ENCODE measurements at regions not wholly inside any gene's neighbourhood (a gene's known extent, or its start where the extent isn't known, plus 50 kb on each side); places are given as distances from the start of the nearest gene placed in this dataset.

DNA sequence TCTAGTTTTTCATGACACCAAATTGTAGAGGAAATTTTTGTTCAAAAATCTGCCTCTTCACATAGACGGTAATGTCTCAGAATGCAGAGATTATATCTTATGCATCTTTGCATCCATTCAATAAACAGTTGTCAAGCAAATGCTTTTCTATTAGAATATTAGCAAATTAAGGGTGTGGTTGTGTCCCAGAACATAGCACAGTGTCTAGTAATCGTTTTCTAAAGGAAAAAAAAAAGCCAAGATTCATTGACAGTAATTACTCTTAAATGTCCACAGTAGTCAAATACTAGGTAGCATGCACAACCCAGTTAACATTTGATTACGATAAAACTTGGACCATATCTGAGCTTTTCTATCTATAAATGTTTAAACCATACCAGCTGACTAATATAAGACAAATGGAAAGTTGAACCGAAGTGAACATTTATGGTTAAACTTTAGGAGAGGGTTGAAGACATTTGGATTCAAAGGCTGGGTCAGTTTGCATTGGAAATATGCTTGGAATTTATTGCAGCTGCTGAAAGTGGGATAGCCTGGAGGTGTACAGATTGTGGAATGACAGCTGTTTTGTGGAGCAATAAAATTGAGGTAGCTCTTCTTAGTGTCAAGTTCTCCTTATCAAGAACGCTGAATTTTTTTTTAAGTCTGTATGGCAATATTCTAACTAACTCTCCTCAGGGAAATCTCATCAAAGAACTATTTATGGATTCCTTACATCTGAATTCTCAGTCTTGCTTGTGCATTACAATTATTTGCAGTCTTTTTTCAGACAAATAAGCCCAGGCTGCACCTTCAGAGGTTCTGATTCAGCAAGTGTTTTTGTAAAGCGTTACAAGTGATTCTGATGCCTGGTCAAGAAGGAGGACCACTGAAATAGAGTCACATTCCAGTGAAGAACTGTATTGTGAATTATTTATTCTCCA lies 66.7 kb upstream of the ATP2B1 start:
- Mint-ChIP-seq H3K4me3 (no peak overlapping the region), H3K27ac (no peak overlapping the region), H3K9me3 (peaks cover 9% of the 10 kb centered on the region), H3K27me3 (ENCODE audit: low read depth, poor library complexity) (peaks cover 3% of the 10 kb centered on the region), H3K36me3 (ENCODE audit: low read depth) (no peaks in the 10 kb centered on the region), H3K4me1 (no peaks in the 10 kb centered on the region)
- DNase-seq, result no peak
- no peak for TF ChIP-seq CTCF (IDR thresholded peaks at IDR 0.05)

DNA sequence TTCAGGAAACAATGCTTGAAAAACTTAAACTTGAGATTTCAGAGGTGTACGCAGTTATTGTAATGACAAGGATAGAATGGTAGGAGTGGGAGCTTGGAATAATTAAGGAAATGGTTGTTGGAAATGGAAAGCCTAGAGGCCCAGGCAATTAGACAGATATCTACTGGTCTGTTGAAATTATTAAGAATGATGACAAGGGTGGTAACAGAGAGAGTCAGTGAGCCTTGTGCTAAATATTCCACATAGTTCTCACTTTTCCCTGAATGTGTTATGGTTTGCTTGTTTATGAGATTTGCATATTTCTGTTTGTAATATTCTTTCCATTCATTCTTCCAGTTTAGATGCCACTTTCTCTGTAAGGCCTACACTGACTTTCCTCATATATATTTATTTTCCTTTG lies 66.0 kb upstream of the ATP2B1 start:
- H3K4me1 Mint-ChIP-seq, result no peaks in the 10 kb centered on the region
- no peak overlapping the region for H3K27ac Mint-ChIP-seq
- H3K4me3 Mint-ChIP-seq, result no peak overlapping the region
- DNase-seq, result no peak
- TF ChIP-seq CTCF (IDR thresholded peaks at IDR 0.05), result no peak
- H3K9me3 Mint-ChIP-seq, result peaks cover 9% of the 10 kb centered on the region
- H3K36me3 Mint-ChIP-seq (ENCODE audit: low read depth), result no peaks in the 10 kb centered on the region
- peaks cover 3% of the 10 kb centered on the region for H3K27me3 Mint-ChIP-seq (ENCODE audit: low read depth, poor library complexity)

- Mint-ChIP-seq H3K36me3 (ENCODE audit: low read depth) (no peaks in the 10 kb centered on the region), H3K4me1 (no peaks in the 10 kb centered on the region), H3K9me3 (peaks cover 4% of the 10 kb centered on the region)
Measured at GRCh38 chr12:89770391-89770790, 61.8 kb upstream of the ATP2B1 start.

DNA sequence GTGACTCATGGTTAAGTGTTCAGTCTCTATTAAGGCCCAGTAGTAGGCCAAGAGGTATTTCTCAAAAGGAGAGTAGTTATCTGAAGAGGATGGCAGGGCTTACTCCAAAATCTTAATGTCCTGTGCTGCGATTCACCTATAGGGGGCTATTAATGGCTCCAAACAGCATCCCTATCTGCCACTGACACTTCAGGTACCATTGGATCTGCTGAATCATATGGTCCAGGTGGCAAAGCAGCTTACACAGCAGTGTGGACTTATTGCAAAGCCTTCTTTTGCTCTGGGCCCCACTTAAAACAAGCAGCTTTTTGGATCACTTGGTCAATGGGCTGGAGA lies 60.8 kb upstream of the ATP2B1 start:
- no peaks in the 10 kb centered on the region for H3K27me3 Mint-ChIP-seq (ENCODE audit: low read depth, poor library complexity)
- TF ChIP-seq CTCF (IDR thresholded peaks at IDR 0.05), result no peak
- H3K36me3 Mint-ChIP-seq (ENCODE audit: low read depth), result no peaks in the 10 kb centered on the region
- H3K27ac Mint-ChIP-seq, result no peak overlapping the region
- no peak overlapping the region for H3K4me3 Mint-ChIP-seq
- peaks cover 4% of the 10 kb centered on the region for H3K9me3 Mint-ChIP-seq
- no peak for DNase-seq
- no peaks in the 10 kb centered on the region for H3K4me1 Mint-ChIP-seq

More at GRCh38 chr12:89770391-89770790, 61.8 kb upstream of the ATP2B1 start:
- Mint-ChIP-seq H3K27me3 (ENCODE audit: low read depth, poor library complexity) (no peaks in the 10 kb centered on the region), H3K27ac (no peak overlapping the region), H3K4me3 (no peak overlapping the region)
- no peak for TF ChIP-seq CTCF (IDR thresholded peaks at IDR 0.05)
- DNase-seq, result no peak

DNA sequence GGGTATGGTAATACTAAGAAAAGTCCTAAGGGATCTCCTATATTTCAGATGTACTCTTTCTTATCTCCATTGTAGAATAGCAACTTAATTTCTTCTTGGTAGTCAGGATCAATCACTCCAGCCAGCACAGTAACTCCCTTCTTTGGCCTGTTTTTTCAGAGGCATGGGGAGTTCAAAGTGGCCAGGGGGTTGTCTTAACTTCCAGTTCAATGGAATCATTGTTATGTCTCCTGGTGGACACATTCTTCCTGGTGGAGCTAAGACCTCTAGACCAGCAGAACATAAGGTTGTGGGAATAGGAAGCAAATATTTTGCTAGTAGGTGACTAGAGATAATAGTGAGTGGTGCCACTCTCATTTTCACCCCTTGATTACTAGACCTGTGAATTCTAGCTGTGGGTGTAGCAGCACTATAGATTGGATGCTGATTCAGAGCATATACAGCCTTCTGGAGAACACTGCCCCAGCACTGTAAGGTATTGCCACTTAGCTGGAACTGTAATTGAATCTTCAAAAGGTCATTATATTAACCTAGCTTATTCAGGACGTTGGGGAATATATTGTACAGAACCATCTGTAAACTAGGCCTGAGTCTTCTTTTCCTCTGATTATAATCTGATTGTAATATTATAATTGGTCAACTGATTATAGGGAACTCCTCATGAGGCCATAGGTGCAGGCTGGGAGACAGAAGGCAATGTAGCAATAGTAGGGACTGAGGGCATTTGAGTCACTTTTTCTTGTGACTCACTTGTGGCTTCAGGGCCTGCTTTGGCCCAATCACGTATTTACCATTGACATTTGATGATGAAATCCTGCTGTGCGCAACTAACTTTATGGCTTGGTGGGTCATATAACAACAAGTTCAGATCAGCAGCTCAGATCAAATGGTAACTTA lies 60.2 kb upstream of the ATP2B1 start:
- H3K27ac Mint-ChIP-seq, result no peak overlapping the region

More for the DNA sequence above, 60.2 kb upstream of the ATP2B1 start:
- no peaks in the 10 kb centered on the region for H3K36me3 Mint-ChIP-seq (ENCODE audit: low read depth)
- no peaks in the 10 kb centered on the region for H3K27me3 Mint-ChIP-seq (ENCODE audit: low read depth, poor library complexity)
- DNase-seq, result no peak
- peaks cover 4% of the 10 kb centered on the region for H3K9me3 Mint-ChIP-seq
- no peak overlapping the region for H3K4me3 Mint-ChIP-seq
- no peaks in the 10 kb centered on the region for H3K4me1 Mint-ChIP-seq
- TF ChIP-seq CTCF (IDR thresholded peaks at IDR 0.05), result no peak

All from nephron progenitor cell (in vitro differentiated cells).